ENCODE measurements at regions not wholly inside any gene's neighbourhood (a gene's known extent, or its start where the extent isn't known, plus 50 kb on each side); places are given as distances from the start of the nearest gene placed in this dataset.

GRCh38 chr14:22500525-22500924 is 88.5 kb downstream of the DAD1 start:
- Histone ChIP-seq H3K79me2 (ENCODE audit: insufficient read depth, low read length) (no peaks in the 10 kb centered on the region), H3K4me3 (replicated peaks in 1 of 2; ENCODE audit: low read depth in 1 of 2, low read length in 2 of 2) (no peak overlapping the region), H3K4me1 (ENCODE audit: control insufficient read depth in 1 of 2, insufficient read depth in 2 of 2, low read length in 2 of 2) (no peaks in the 10 kb centered on the region), H3K27ac (ENCODE audit: low read depth, low read length) (no peak overlapping the region), H3K9me2 (ENCODE audit: insufficient read depth) (no peaks in the 10 kb centered on the region), H3K9ac (ENCODE audit: low read length) (no peak overlapping the region), H3K9me3 (ENCODE audit: control insufficient read depth in 1 of 2, insufficient read depth in 1 of 2, low read depth in 1 of 2, low read length in 2 of 2) (no peaks in the 10 kb centered on the region), H3K27me3 (ENCODE audit: insufficient read depth, low read length) (peaks cover 85% of the 10 kb centered on the region), H2AFZ (ENCODE audit: low read depth, low read length, poor library complexity, severe bottlenecking) (no peak overlapping the region), H3K36me3 (ENCODE audit: control insufficient read depth in 1 of 2, insufficient read depth in 2 of 2, low read length in 2 of 2) (no peaks in the 10 kb centered on the region), H4K20me1 (ENCODE audit: insufficient read depth) (no peaks in the 10 kb centered on the region), H3K4me2 (ENCODE audit: low read length) (no peak overlapping the region)
- ATAC-seq (no peak), DNase-seq (ENCODE audit: low read depth, low spot score) (no peak)
- ChIA-PET CTCF (no interaction called here), POLR2A (no interaction called here), RAD21 (ENCODE audit: low non-redundant PET in 1 of 2, low total read pairs in 2 of 2, uncharacterized antibody in 2 of 2, unreplicated experiment in 2 of 2) (no interaction called here)
- TF ChIP-seq REST (IDR thresholded peaks at IDR 0.05; ENCODE audit: low read depth) (no peak), EZH2 (IDR thresholded peaks at IDR 0.05) (no peak), EGR1 (IDR thresholded peaks at IDR 0.05; ENCODE audit: low read depth) (no peak), POLR2AphosphoS5 (IDR thresholded peaks at IDR 0.05; ENCODE audit: low read depth, low read length) (no peak), ZFX (IDR thresholded peaks at IDR 0.05) (no peak), SIN3A (IDR thresholded peaks at IDR 0.05; ENCODE audit: low read depth) (no peak), POLR2A (IDR thresholded peaks at IDR 0.05; ENCODE audit: borderline replicate concordance, extremely low read depth, insufficient read depth, insufficient read length) (no peak), FOSL1 (IDR thresholded peaks at IDR 0.05; ENCODE audit: low read depth) (no peak), SRF (IDR thresholded peaks at IDR 0.05; ENCODE audit: low read depth) (no peak), TCF7L2 (IDR thresholded peaks at IDR 0.05; ENCODE audit: borderline replicate concordance, extremely low read depth, insufficient read depth, insufficient read length) (no peak), ZNF274 (IDR thresholded peaks at IDR 0.05; ENCODE audit: low read depth, low read length) (no peak), CEBPB (IDR thresholded peaks at IDR 0.05; ENCODE audit: low read depth) (no peak), SP1 (IDR thresholded peaks at IDR 0.05; ENCODE audit: low read depth) (no peak), ZBTB33 (IDR thresholded peaks at IDR 0.05; ENCODE audit: extremely low read depth, insufficient replicate concordance, low read length) (no peak), CTCF (IDR thresholded peaks at IDR 0.05 in 2 of 3, conservative IDR thresholded peaks at IDR 0.05 in 1 of 3; ENCODE audit: borderline replicate concordance in 1 of 3, insufficient read depth in 1 of 3, low read depth in 2 of 3, low read length in 2 of 3) (no peak), JUND (IDR thresholded peaks at IDR 0.05) (no peak)
- no TSS peak for BruUV-seq (replicated peaks)
- intact Hi-C loops (cut with micrococcal nuclease): no loop called here
